Jurkat, Clone E6-1 (cell line): ENCODE measurements at regions not wholly inside any gene's neighbourhood (a gene's known extent, or its start where the extent isn't known, plus 50 kb on each side); places are given as distances from the start of the nearest gene placed in this dataset.
A peak's percentile ranks its signal among the peaks of the same experiment; 100 is the strongest.

Experiments used
- DNase-seq: peaks from one replicate; pipeline ENCODE4 v3.0.0-alpha.2; 2011; ENCODE audit warnings: low read depth, low spot score
- H3K4me3 ChIP-seq: 2 replicates; pipeline ENCODE4 v1.5.1; 2011; ENCODE audit warnings: mild to moderate bottlenecking, low read length, control low read depth, moderate library complexity

GRCh38 chr1:56151402-56151801, 428.0 kb downstream of the PLPP3 start:
- H3K4me3 ChIP-seq, result no peak overlapping the region
- DNase-seq, result no peak

DNA sequence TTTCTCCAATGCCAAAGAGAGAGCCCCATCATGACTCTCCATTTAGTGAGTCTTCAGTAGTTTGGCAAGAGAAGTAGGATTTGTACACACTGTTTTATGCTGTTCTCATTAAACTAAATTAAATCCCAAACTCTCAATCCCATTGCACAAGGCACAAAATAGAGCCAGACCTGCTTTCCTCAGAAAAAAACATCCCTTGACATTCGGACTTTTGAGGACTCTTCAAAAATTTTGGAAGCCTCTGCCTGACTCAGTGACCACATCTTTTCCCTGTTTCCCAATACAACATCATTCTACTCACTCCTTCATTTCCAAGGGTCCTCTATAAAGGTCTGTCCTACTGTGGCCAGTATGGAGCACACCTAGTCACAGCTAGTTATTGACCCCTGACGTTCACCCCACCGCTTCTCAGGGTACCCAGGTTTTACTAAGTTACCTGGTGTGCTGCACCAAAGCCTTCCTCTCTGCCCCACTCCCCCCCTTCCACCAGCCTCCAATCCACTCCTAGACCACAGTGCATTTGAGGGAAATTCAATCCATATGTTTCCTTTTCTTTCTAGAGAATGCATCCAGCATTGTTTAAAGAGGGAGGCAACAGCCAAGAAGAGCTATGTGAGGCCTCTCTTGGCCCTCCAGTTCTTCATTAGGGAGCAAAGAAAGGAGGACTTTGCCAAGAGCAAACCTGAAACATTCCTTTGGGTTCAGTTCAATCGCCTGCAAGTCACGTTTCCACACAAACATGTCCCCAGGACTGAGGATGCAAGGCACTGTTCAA, 428.7 kb downstream of the PLPP3 start:
- DNase-seq, result no peak
- H3K4me3 ChIP-seq, result no peak overlapping the region

DNA sequence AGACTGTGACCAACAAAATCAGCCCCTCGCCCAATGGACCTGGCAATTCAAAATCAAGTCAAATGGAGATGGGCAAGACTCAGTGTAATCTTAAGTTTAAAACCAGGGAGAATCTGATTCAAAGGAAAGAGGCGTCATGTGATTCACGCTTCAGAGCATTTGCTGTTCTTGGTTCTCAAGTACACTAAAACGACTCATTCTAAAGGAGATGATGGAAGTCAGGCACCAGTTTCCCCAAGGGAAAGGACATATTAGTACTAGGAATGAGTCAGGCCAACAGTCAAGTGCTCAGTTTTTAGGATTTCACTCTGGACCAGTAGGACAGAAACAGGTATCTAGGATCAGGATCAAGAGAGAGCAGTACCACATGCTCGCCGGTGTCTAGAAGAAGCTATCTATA, 429.6 kb downstream of the PLPP3 start:
- no peak for DNase-seq
- H3K4me3 ChIP-seq, result no peak overlapping the region

- no peak for DNase-seq
- no peak overlapping the region for H3K4me3 ChIP-seq
Measured at GRCh38 chr1:56148326-56149193, 430.8 kb downstream of the PLPP3 start.

DNA sequence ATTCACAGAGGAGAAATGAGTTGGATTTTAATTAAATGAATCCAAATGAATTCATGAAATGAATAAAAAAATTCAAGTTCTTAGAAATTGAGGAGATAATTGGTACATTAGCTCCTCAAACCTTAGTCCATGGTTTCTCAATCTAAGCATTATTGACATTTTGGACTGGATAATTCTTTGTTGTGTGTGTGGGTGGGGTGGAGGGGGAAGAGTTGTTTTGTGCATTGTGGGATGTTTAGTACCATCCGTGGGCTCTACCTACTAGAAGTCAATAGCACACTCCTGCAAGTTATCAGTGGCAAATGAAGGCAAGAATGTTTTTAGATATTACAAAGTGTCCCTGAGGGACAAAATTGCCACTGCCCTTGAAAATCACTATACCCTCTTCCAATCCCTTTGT, 431.9 kb downstream of the PLPP3 start:
- no peak for DNase-seq
- H3K4me3 ChIP-seq, result no peak overlapping the region

DNA sequence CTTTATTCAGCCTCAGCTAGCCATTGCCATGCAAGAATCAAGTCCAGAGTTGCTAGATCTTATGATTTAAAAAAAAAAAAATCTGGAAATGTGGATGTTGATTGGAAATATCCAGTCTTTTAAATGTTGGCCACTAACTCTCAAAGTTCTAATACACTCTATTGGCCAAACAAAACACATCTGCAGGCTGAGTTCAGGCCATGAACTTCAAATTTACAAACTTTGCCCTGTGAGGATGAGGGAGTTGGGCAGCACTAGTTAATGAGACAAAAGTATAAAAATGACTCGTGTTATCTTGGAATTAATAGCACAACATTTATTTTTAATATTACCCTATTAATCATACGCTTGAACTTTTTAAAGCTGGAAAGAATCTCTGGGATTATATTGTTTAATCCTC, 432.3 kb downstream of the PLPP3 start:
- no peak overlapping the region for H3K4me3 ChIP-seq

GRCh38 chr1:56146449-56146848, 432.9 kb downstream of the PLPP3 start:
- no peak overlapping the region for H3K4me3 ChIP-seq
- DNase-seq, result no peak

More for the DNA sequence above, 432.3 kb downstream of the PLPP3 start:
- DNase-seq, result no peak

DNA sequence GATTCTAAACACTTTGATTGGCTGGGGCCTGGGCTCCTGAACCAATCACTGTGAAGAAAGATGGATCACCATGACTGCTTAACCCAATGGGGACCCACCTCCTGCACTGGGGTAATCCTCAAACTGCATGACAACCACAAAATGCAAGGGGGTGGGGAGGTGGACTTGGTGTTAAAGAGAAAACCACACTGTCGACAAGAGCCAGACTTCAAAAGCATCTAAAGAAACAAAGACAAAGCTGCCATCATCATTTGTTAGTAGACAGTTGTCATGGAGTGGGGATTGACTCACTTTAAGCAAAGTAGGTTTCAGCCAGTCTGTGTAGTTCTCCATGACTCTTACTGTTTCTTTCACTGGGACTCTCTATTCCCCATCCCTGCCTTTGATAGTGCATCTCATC, 433.8 kb downstream of the PLPP3 start:
- H3K4me3 ChIP-seq, result no peak overlapping the region
- DNase-seq, result peak; percentile 88

DNA sequence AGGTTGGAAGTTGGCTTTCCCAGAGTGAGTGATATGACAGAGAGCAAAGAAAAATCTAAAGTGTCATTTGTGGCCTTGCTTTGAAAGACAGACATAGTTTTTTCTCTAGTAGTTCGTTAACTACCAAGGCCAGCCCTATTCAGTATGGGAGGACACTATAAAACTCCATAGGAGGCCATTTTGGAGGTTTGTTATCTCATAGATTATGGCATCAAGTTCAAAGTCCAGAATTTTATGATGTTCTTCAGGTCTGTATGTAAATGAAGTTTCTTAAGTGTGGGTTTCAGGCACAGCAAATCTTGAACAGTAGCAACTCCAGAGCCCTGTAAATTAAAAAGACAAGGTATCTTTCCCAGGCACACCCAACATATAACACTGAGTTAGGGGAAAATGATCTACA, 437.1 kb downstream of the PLPP3 start:
- no peak overlapping the region for H3K4me3 ChIP-seq
- no peak for DNase-seq

GRCh38 chr1:56139836-56140235, 439.5 kb downstream of the PLPP3 start:
- no peak for DNase-seq
- no peak overlapping the region for H3K4me3 ChIP-seq

DNA sequence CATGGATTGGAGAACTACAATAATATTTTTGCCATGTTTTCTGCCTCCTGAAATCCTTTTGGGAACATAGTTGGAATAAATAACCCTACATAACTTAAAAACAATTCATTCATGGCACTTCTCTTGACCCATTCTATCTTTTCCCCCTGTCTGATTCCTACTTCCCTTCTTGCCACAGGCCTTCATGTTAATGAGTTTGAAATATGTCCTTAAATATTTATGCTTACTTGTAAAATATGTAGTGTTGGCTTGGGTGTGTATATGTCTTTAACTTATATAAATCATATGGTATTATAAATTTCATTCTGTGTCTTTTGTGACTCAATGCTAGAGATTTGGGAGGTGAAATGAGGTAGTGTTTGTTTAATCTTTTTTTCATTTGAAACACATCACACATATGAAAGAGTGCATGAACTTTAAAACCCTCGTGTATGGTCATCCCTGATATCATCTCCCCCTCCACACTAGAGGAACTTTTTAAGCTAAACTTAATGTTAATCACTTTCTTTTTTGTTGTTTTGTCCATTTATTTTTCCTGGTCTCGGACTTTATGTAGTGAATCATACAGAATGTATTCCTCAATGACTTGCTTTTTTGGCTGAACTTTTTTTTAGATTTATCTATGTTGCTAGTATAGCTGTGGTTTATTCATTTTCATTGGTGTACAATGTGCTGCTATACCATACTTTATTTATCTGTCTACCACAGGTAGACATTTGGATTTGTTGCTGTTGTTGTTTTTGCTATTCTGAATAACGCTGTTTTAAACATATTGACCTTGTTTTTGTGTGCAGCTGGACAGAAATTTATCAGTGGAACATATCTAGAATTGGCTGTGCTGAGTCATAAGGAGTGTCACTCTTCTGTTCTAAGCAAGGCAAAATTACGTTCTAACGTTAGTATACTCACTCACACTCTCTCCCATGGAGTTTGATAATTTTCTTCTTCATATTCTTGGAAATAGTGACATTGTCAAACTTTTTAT, 441.6 kb downstream of the PLPP3 start:
- no peak overlapping the region for H3K4me3 ChIP-seq
- no peak for DNase-seq

DNA sequence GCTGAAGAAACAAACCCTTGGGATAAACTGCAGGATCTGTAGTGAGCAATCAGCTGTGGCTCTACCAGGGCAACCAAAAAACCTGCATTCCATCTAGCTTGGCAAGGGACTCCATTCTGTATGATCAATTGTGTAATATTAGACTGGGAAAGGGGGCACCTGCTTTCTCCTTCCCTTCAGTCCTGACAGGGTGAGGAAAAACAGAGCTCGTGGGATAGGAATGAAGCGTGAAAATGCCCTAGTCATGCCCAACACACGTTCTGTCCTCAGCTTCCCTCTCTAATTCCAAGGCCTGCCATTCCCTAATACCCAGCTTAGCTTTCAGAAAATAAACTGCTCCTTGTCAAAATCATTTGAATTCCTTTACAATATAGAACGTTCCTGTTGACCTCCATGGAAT, 442.3 kb downstream of the PLPP3 start:
- H3K4me3 ChIP-seq, result no peak overlapping the region
- no peak for DNase-seq

DNA sequence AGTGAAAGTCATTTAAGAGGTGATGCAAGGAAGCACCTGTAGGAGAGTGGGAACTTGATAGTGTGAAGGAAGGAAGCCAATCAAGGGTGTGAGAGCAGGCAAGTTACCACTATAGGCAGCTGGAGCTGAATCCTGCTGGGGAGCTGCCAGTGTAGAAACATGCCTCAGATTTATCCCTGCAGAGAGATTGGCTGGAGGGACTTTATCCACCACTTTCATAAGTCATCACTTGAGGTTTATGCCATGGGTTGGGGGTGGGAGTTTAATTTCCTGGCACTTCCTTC, 443.6 kb downstream of the PLPP3 start:
- no peak overlapping the region for H3K4me3 ChIP-seq
- DNase-seq, result no peak

- no peak for DNase-seq
- H3K4me3 ChIP-seq, result no peak overlapping the region
Measured at GRCh38 chr1:56135069-56135863, 444.1 kb downstream of the PLPP3 start.

DNA sequence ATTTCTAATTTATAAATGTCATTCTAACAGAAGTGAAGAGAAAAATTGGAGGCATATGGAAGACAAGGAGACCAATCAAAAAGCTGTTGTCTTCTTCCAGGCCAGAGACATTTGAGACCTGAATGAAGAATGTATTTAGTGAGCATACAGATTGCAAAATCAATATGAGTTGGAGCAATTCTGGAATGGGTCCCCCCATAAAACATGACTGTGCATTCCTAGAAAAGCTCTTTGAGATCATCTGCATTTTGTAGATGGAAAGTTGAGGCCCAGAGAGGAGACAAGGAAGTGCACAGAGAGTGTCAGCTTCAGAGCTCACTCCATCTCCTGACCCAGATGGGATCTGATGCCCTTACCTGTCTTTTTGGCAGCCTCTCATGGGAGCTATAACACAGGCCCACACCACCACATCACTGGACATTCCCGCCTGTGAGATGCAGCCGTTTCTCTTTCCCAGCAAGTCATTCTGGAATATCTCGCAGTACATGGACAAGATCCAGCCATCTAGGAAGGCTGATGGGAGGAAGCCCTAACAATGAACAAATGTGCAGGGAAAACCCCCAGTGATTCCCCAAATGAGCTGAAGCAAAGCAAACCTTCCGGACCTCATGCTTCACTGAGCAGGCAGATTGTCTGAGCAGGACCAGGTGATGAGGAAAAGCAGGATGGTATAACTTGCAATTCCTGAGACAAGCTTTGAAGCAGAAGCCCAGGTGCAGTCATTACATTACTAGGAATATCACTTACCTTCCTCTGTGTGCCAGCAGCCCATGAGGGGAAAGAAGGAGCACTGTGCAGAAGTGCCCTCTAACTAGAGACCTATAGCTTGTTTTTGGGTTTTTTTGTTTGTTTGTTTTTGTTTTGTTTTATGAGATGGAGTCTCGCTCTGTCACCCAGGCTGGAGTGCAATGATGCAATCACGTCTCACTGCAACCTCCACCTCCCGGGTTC, 445.6 kb downstream of the PLPP3 start:
- H3K4me3 ChIP-seq, result no peak overlapping the region
- no peak for DNase-seq

GRCh38 chr1:56132520-56132919, 446.8 kb downstream of the PLPP3 start:
- no peak overlapping the region for H3K4me3 ChIP-seq
- DNase-seq, result peak; percentile 49

DNA sequence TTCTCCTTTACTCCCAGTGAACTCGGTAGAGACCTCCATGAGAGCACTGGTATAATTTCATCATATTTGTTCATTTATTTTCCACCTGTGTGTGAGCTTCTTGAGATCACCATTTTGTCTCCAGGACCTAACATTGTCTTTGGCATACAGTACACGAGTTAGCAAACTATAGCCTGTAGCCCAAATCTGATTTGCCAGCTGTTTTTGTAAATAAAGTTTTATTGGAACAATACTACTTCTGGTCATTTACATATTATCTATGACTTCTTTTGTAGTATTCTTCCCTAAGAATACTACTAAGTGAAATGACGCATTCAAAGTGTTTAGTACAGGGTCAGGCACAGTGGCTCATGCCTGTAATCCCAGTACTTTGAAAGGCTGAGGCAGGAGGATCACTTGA, 449.5 kb downstream of the PLPP3 start:
- DNase-seq, result no peak
- H3K4me3 ChIP-seq, result no peak overlapping the region

DNA sequence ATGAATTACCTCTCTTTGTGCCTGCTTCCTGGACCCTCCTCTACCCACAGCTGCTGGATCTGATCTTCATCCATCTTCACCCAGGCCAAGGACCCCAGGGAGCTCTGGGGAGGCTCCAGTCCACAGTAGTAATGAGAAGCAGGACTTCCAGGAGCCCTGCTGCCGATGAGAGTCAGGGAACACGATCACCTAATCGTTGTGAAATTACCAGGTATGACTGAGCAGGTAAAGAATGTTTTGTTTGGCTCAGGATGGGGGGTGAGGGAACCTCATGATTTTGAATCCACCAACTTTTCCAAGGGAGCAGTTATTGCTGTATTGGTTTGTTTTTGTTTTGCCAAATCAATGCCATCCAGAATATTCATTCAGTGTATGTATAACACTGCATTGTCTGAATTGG, 454.0 kb downstream of the PLPP3 start:
- DNase-seq, result no peak
- H3K4me3 ChIP-seq, result no peak overlapping the region
